COLO668 (cell line): ENCODE measurements at regions not wholly inside any gene's neighbourhood (a gene's known extent, or its start where the extent isn't known, plus 50 kb on each side); places are given as distances from the start of the nearest gene placed in this dataset.

ENCODE experiments used
- DNase-seq: peaks from one replicate; lab custom pipeline; 2025; ENCODE audit not compliant: unreplicated experiment; lab: John Stamatoyannopoulos, UW

GRCh38 chr17:79258843-79259242 lies 184.2 kb downstream of the ENGASE start:
- DNase-seq = no peak

GRCh38 chr17:79258041-79258440 lies 183.4 kb downstream of the ENGASE start:
- DNase-seq = no peak

- DNase-seq = no peak
Observed at GRCh38 chr17:79255926-79256585, 181.4 kb downstream of the ENGASE start.

GRCh38 chr17:79255456-79255855 lies 180.8 kb downstream of the ENGASE start:
- DNase-seq = no peak

- DNase-seq = no peak
Observed at GRCh38 chr17:79255046-79255445, 180.4 kb downstream of the ENGASE start.

GRCh38 chr17:79252886-79253285 lies 178.3 kb downstream of the ENGASE start:
- no peak for DNase-seq

- DNase-seq = no peak
Observed at GRCh38 chr17:79251824-79252223, 177.2 kb downstream of the ENGASE start.

- DNase-seq = no peak
Observed at GRCh38 chr17:79249929-79250521, 175.4 kb downstream of the ENGASE start.

- DNase-seq = no peak
Observed at GRCh38 chr17:79248843-79249493, 174.3 kb downstream of the ENGASE start.

- DNase-seq = no peak
Observed at GRCh38 chr17:79246225-79247190, 171.9 kb downstream of the ENGASE start.

- DNase-seq = no peak
Observed at GRCh38 chr17:79244665-79245064, 170.0 kb downstream of the ENGASE start.

- no peak for DNase-seq
Observed at GRCh38 chr17:79243996-79244395, 169.4 kb downstream of the ENGASE start.

GRCh38 chr17:79243603-79243990 lies 169.0 kb downstream of the ENGASE start:
- no peak for DNase-seq

GRCh38 chr17:79242873-79243602 lies 168.4 kb downstream of the ENGASE start:
- DNase-seq = no peak

- no peak for DNase-seq
Observed at GRCh38 chr17:79242393-79242792, 167.8 kb downstream of the ENGASE start.

- DNase-seq = no peak
Observed at GRCh38 chr17:79241616-79242015, 167.0 kb downstream of the ENGASE start.

GRCh38 chr17:79239205-79239604 lies 164.6 kb downstream of the ENGASE start:
- DNase-seq = no peak

- no peak for DNase-seq
Observed at GRCh38 chr17:79237448-79238053, 162.9 kb downstream of the ENGASE start.

- no peak for DNase-seq
Observed at GRCh38 chr17:79235808-79236207, 161.2 kb downstream of the ENGASE start.

GRCh38 chr17:79233916-79234551 lies 159.4 kb downstream of the ENGASE start:
- no peak for DNase-seq
